ENCODE measurements at regions not wholly inside any gene's neighbourhood (a gene's known extent, or its start where the extent isn't known, plus 50 kb on each side); places are given as distances from the start of the nearest gene placed in this dataset.

GRCh38 chr10:129410688-129411392 is 56.2 kb upstream of the MGMT start (continued):
- TF ChIP-seq ZBTB33 (IDR thresholded peaks at IDR 0.05; ENCODE audit: extremely low read depth, insufficient replicate concordance, low read length): no peak

GRCh38 chr10:129411393-129411705 is 55.7 kb upstream of the MGMT start:
- Histone ChIP-seq H3K4me1 (ENCODE audit: control insufficient read depth in 1 of 2, insufficient read depth in 2 of 2, low read length in 2 of 2) (no peaks in the 10 kb centered on the region), H2AFZ (ENCODE audit: low read depth, low read length, poor library complexity, severe bottlenecking) (no peak overlapping the region), H4K20me1 (ENCODE audit: insufficient read depth) (no peaks in the 10 kb centered on the region), H3K4me2 (ENCODE audit: low read length) (no peak overlapping the region), H3K4me3 (replicated peaks in 1 of 2; ENCODE audit: low read depth in 1 of 2, low read length in 2 of 2) (no peak overlapping the region), H3K9me2 (ENCODE audit: insufficient read depth) (no peaks in the 10 kb centered on the region), H3K79me2 (ENCODE audit: insufficient read depth, low read length) (no peaks in the 10 kb centered on the region), H3K36me3 (ENCODE audit: control insufficient read depth in 1 of 2, insufficient read depth in 2 of 2, low read length in 2 of 2) (no peaks in the 10 kb centered on the region), H3K9me3 (ENCODE audit: control insufficient read depth in 1 of 2, insufficient read depth in 1 of 2, low read depth in 1 of 2, low read length in 2 of 2) (peaks cover 2 to 8% of the 10 kb centered on the region in 2 experiments; a peak in 2 of 4 replicates), H3K27ac (ENCODE audit: low read depth, low read length) (no peak overlapping the region), H3K27me3 (ENCODE audit: insufficient read depth, low read length) (peaks cover 26% of the 10 kb centered on the region), H3K9ac (ENCODE audit: low read length) (no peak overlapping the region)
- ChIA-PET RAD21 (ENCODE audit: low non-redundant PET in 1 of 2, low total read pairs in 2 of 2, uncharacterized antibody in 2 of 2, unreplicated experiment in 2 of 2) (no interaction called here), POLR2A (no interaction called here), CTCF (no interaction called here)
- DNase-seq (ENCODE audit: low read depth, low spot score) (no peak), ATAC-seq (no peak)
- intact Hi-C loops (cut with micrococcal nuclease): no loop called here
- no TSS peak for BruUV-seq (replicated peaks)
- TF ChIP-seq SP1 (IDR thresholded peaks at IDR 0.05; ENCODE audit: low read depth): no peak
- no peak for TF ChIP-seq ATF3 (IDR thresholded peaks at IDR 0.05)
- no peak for TF ChIP-seq TCF7L2 (IDR thresholded peaks at IDR 0.05; ENCODE audit: borderline replicate concordance, extremely low read depth, insufficient read depth, insufficient read length)
- TF ChIP-seq CBX3 (IDR thresholded peaks at IDR 0.05; ENCODE audit: low read depth): no peak
- TF ChIP-seq CTCF (IDR thresholded peaks at IDR 0.05 in 2 of 3, conservative IDR thresholded peaks at IDR 0.05 in 1 of 3; ENCODE audit: borderline replicate concordance in 1 of 3, insufficient read depth in 1 of 3, low read depth in 2 of 3, low read length in 2 of 3): no peak
- no peak for TF ChIP-seq EGR1 (IDR thresholded peaks at IDR 0.05; ENCODE audit: low read depth)
- TF ChIP-seq YY1 (IDR thresholded peaks at IDR 0.05; ENCODE audit: extremely low read depth, insufficient replicate concordance, low read depth, low read length): no peak
- no peak for TF ChIP-seq CEBPB (IDR thresholded peaks at IDR 0.05; ENCODE audit: low read depth)
- no peak for TF ChIP-seq JUND (IDR thresholded peaks at IDR 0.05)
- no peak for TF ChIP-seq EZH2 (IDR thresholded peaks at IDR 0.05)
